Heart left ventricle (tissue), 16 donors: ENCODE measurements at regions not wholly inside any gene's neighbourhood (a gene's known extent, or its start where the extent isn't known, plus 50 kb on each side); places are given as distances from the start of the nearest gene placed in this dataset.
"Not testable (repeated sequence)": the region's sequence is repeated elsewhere in the genome, so short reads cannot be mapped to it uniquely, and the experiment has no call there.

Experiments used
- ATAC-seq, 4 donors: fragments of 200-7000 bp; cut with Tn5 transposase; one replicate each; pipeline ENCODE4 v1.9.1; 2020 to 2022; ENCODE audit warnings: moderate library complexity in 4 of 4, mild to moderate bottlenecking in 3 of 4, moderate number of reproducible peaks in 1 of 4
- DNase-seq, 5 donors: peaks; one replicate each; pipeline ENCODE4 v3.0.0-alpha.2; 2020
- H3K27ac ChIP-seq, 12 donors: fragments of 200-600 bp; sonication (generic) in 4 of 12; one replicate each; pipeline versions ENCODE4 v1.5.0 to v1.8.0; 2016 to 2022; ENCODE audit warnings: mild to moderate bottlenecking in 2 of 12
- H3K27me3 ChIP-seq, 9 donors: fragments of 200-600 bp; sonication (generic) in 2 of 9; one replicate each; pipeline versions ENCODE4 v1.5.1 to v1.8.0; 2016 to 2022; ENCODE audit warnings: mild to moderate bottlenecking in 3 of 9
- H3K36me3 ChIP-seq, 9 donors: fragments of 200-600 bp; sonication (generic) in 2 of 9; one replicate each; pipeline versions ENCODE4 v1.5.0 to v1.8.0; 2018 to 2022; ENCODE audit warnings: mild to moderate bottlenecking in 2 of 9
- H3K4me1 ChIP-seq, 12 donors: fragments of 200-600 bp; sonication (generic) in 4 of 12; one replicate each; pipeline versions ENCODE4 v1.5.0 to v1.8.0; 2016 to 2022; ENCODE audit warnings: mild to moderate bottlenecking in 3 of 12
- H3K4me3 ChIP-seq, 12 donors: fragments of 200-600 bp; sonication (generic) in 4 of 12; one replicate each; pipeline versions ENCODE4 v1.5.0 to v1.8.0; 2017 to 2022; ENCODE audit warnings: mild to moderate bottlenecking in 9 of 12, moderate library complexity in 4 of 12
- H3K9me3 ChIP-seq, 12 donors: fragments of 200-600 bp; sonication (generic) in 4 of 12; one replicate each; pipeline versions ENCODE4 v1.5.0 to v1.8.0; 2016 to 2022; ENCODE audit warnings: mild to moderate bottlenecking in 1 of 12
- POLR2A ChIP-seq, 2 donors: fragments of 450-650 bp; IDR thresholded peaks; one replicate each; pipeline ENCODE4 v1.6.1; 2017; ENCODE audit warnings: antibody characterized with exemption in 2 of 2, mild to moderate bottlenecking in 2 of 2, moderate library complexity in 2 of 2
- WGBS, 4 donors: extraction: QIAGEN DNeasy Blood & Tissue Kit in 2 of 4; methylation state at CpG; one replicate each; pipeline versions ENCODE4 v1.1.5 to v1.1.7; 2013 to 2018; 5-methylcytosine and 5-hydroxymethylcytosine counted together
- intact Hi-C, 10 donors: fragments of 100-400 bp; cut with DNase I; formaldehyde crosslinking; loops; one replicate each; pipeline versions ENCODE4 v1.11.1 to v1.14.2; 2022
- TF ChIP-seq, protein P1 (sequence below), 12 donors: fragments of 200-600 bp; sonication (generic) in 4 of 12; IDR thresholded peaks; one replicate each; pipeline versions ENCODE4 v1.5.0 to v1.8.0; 2018 to 2022; ENCODE audit warnings: antibody characterized with exemption in 12 of 12, mild to moderate bottlenecking in 5 of 12
- donor health status: ischemic (EF 13 %, LVEDD 7.1; RV severe dilation, severe dysfunction).
- donor health status: healthy with polysubstance abuse.
- donor health status: DM: no; HTN: yes; CAD: no.
- donor health status: DM: no; HTN: no; CAD: no.
- donor health status: ischemic (EF 25% LVEDD 6.9; RV normal size, moderate dysfunction).
- donor health status: ischemic (EF 25% LVEDD 5.7; RV mildly dilated, moderate dysfunction).
- donor health status: healthy.
- donor health status: DM: yes; HTN: yes; CAD: no.
- donor health status: ischemic (EF 35%, LVEDD 5.7; RV mildly dilated, moderate dysfunction).
- donor health status: nonischemic (EF 11% LVEDD 7.7; RV severe dilation, severe dysfunction).
- donor health status: DM: yes; HTN: yes; CAD: no.
- donor health status: PGD.
- donor health status: ischemic (EF 29% LVEDD 5.4; RV normal size, mild dysfunction).
- donor health status: nonischemic (EF 23%, LVEDD 6.1; RV moderate dilation, normal function).

DNA sequence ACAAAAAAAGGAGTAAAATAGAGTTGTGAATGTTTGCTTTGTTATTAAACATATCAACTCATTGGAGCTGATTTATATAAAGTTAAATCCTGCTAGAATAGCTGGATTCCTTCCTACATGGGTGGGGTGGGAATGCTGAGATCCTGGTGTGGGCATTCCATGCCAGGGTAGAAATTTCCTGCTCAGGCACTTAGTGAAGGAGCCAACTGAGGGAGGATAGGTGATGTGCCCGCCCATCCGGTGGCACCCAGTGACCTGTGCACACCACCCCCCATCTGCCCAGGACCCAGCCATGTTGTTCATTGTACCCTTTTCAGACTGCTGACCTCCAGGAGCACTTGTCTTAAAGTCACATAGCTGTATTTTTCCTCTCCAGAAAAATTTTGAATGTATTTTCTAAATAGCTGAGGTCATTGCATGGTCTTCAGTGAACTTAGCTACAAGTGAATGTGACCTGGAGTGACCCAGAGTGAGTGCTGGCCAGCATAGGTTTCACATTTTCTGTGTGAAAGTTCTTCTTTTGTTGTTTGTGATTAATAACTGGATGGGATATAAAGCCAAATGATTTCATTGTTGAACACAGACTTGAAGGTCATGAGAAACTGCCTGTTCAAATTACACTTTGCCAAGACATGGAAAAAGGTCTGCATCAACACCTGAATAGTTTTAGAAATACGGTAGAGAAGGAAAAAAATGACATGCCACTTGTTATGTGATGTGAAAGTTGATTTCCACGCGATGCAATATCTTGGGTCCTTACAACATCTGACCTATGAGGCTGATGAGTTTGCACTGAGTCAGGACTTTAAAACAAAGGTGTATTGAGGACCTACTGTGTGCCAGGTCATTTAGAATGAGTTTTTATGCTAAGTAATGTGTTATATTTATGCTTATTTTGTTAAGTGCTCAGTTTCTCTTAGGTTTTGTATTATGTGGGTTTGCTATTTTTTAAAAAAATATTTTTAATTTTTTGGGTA is 77.2 kb downstream of the UTRN start:
- peak in 2 of 5 donors; percentile 21 to 42 for DNase-seq
- Histone ChIP-seq H3K9me3 (no peaks in the 10 kb centered on the region), H3K4me3 (no peak overlapping the region), H3K27ac (peak overlapping the region in 10 of 12 donors; percentile 0 to 63 (median 41)), H3K4me1 (peaks cover 0 to 81% (median 43%) of the 10 kb centered on the region in 12 donors), H3K36me3 (no peaks in the 10 kb centered on the region), H3K27me3 (no peaks in the 10 kb centered on the region)
- TF ChIP-seq, protein P1, sequence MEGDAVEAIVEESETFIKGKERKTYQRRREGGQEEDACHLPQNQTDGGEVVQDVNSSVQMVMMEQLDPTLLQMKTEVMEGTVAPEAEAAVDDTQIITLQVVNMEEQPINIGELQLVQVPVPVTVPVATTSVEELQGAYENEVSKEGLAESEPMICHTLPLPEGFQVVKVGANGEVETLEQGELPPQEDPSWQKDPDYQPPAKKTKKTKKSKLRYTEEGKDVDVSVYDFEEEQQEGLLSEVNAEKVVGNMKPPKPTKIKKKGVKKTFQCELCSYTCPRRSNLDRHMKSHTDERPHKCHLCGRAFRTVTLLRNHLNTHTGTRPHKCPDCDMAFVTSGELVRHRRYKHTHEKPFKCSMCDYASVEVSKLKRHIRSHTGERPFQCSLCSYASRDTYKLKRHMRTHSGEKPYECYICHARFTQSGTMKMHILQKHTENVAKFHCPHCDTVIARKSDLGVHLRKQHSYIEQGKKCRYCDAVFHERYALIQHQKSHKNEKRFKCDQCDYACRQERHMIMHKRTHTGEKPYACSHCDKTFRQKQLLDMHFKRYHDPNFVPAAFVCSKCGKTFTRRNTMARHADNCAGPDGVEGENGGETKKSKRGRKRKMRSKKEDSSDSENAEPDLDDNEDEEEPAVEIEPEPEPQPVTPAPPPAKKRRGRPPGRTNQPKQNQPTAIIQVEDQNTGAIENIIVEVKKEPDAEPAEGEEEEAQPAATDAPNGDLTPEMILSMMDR (IDR thresholded peaks at IDR 0.05), result no peak
- TF ChIP-seq POLR2A (IDR thresholded peaks at IDR 0.05), result no peak
- WGBS, 4 donors, result 45 to 56% (median 50%) methylated on average over 5 of the region's 5 CpGs
- intact Hi-C loops, result loop anchor here in 2 of 10 donors (10.0 kb wide), 2 partner anchors 52 to 72 kb away; no protein-coding TSS in a partner anchor
- peak; percentile 23 to 78 (median 69) for ATAC-seq

DNA sequence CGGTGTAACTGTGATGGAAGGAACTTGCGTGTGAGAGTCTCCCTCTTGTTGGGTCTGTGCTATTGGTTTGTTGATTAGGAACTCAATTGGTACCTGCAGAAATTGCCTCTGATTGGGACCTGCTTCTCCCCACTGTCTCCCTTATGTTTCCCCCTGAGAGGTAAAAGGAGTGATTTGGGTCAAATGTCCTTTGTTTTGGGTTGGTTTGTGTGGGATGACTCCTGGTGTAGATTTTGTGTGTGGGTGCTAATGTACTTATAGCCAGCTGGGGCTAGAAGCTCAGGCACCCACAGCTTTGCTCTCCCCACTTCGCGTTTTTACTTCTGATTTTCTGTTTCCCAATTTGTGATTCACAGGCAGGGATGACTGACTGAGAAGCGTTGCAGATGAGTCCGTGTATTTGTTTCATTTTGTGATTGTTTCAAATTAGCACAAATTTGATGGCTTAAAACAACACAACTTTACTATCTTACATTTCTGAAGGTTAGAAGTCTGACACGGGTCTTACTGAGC is 79.1 kb downstream of the UTRN start:
- peak overlapping the region in 1 of 12 donors; percentile 43 for H3K4me3 ChIP-seq
- no peaks in the 10 kb centered on the region for H3K36me3 ChIP-seq
- peak overlapping the region in 4 of 12 donors; percentile 16 to 87 (median 38) for H3K27ac ChIP-seq
- intact Hi-C loops, result loop anchor here in 2 of 10 donors (10.0 kb wide), 2 partner anchors 51 to 71 kb away; no protein-coding TSS in a partner anchor
- no peak for ATAC-seq
- no peaks in the 10 kb centered on the region for H3K27me3 ChIP-seq
- peaks cover 0 to 71% (median 36%) of the 10 kb centered on the region in 12 donors for H3K4me1 ChIP-seq
- no peaks in the 10 kb centered on the region for H3K9me3 ChIP-seq
- TF ChIP-seq, protein P1 (IDR thresholded peaks at IDR 0.05), result no peak
- no peak for TF ChIP-seq POLR2A (IDR thresholded peaks at IDR 0.05)
- WGBS, 4 donors, result 82 to 86% (median 84%) methylated on average over 7 of the region's 7 CpGs
- DNase-seq, result no peak

DNA sequence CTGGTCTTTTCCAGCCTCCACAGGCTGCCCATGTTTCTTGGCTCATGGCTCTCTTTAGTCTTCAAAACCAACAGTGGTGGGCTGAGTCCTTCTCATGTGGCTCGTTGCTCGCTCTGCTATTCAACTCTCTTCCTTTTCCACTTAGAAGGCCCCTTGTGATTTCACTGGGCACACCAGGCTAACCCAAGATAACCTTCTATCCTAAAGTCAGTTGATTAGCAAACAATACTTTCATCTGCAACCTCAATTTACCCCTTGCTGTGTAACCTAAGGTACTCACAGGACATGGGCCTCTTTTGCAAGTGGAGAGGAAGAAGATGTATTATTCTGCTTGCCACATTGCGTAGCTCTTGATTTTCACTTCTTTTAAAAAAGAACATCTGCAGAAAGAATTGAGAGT is 79.6 kb downstream of the UTRN start:
- no peaks in the 10 kb centered on the region for H3K27me3 ChIP-seq
- intact Hi-C loops, result loop anchor here in 2 of 10 donors (10.0 kb wide), 2 partner anchors 50 to 70 kb away; no protein-coding TSS in a partner anchor
- TF ChIP-seq, protein P1 (IDR thresholded peaks at IDR 0.05), result no peak
- no peak for TF ChIP-seq POLR2A (IDR thresholded peaks at IDR 0.05)

DNA sequence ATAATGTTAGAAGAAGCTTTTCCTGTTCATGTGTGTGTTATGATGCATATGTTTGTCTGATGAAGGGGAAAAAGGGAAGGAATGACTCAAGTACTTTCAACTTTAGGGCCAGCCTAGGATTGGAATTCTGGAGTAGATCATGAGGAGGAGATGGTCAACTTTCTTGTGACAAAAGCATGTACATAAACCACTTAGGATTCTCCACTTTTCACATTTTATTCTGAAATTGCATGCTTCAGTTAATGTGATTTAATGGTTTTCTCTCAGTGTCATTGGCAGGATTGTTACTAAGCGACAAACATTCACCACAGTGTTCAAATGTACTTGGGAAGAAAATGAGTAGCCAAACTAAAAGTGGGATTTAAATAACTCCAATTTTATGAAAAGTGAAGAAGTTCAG is 80.1 kb downstream of the UTRN start:
- intact Hi-C loops, result loop anchor here in 2 of 10 donors (10.0 kb wide), 2 partner anchors 50 to 70 kb away; no protein-coding TSS in a partner anchor
- no peak for TF ChIP-seq POLR2A (IDR thresholded peaks at IDR 0.05)
- TF ChIP-seq, protein P1 (IDR thresholded peaks at IDR 0.05), result no peak
- H3K9me3 ChIP-seq, result no peaks in the 10 kb centered on the region
- 92 to 99% (median 98%) methylated on average over 1 of the region's 1 CpG for WGBS, 4 donors
- no peak for DNase-seq
- no peak for ATAC-seq
- H3K4me1 ChIP-seq, result peaks cover 0 to 65% (median 33%) of the 10 kb centered on the region in 12 donors
- H3K36me3 ChIP-seq, result no peaks in the 10 kb centered on the region
- no peaks in the 10 kb centered on the region for H3K27me3 ChIP-seq
- no peak overlapping the region for H3K4me3 ChIP-seq
- peak overlapping the region in 1 of 12 donors; percentile 87 for H3K27ac ChIP-seq

More for the DNA sequence above, 79.6 kb downstream of the UTRN start:
- DNase-seq (no peak), ATAC-seq (no peak)
- Histone ChIP-seq H3K4me3 (peak overlapping the region in 1 of 12 donors; percentile 43), H3K9me3 (no peaks in the 10 kb centered on the region), H3K27ac (peak overlapping the region in 4 of 12 donors; percentile 16 to 87 (median 38)), H3K36me3 (no peaks in the 10 kb centered on the region), H3K4me1 (peaks cover 0 to 67% (median 34%) of the 10 kb centered on the region in 12 donors)
- WGBS, 4 donors, result 46 to 61% (median 52%) methylated on average over 3 of the region's 3 CpGs

DNA sequence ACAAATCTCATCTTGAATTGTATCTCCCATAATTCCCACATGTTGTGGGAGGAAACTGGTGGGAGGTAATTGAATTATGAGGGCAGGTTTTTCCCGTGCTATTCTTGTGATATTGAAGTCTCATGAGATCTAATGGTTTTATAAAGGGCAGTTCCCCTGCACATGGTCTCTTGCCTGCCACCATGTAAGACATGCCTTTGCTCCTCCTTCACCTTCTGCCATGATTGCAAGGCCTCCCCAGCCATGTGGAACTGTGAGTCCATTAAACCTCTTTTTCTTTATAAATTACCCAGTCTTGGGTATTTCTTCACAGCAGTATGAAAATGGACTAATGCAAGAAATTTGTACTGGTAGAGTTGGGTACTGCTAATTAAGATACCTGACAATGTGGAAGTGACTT is 84.6 kb downstream of the UTRN start:
- H3K27me3 ChIP-seq, ATAC-seq, H3K36me3 ChIP-seq, H3K9me3 ChIP-seq, H3K4me3 ChIP-seq, DNase-seq, H3K27ac ChIP-seq: not testable (repeated sequence)
- intact Hi-C loops, result loop anchor here in 2 of 10 donors (10.0 kb wide), 2 partner anchors 45 to 65 kb away; no protein-coding TSS in a partner anchor
- peaks cover 0 to 27% (median 9%) of the 10 kb centered on the region in 12 donors for H3K4me1 ChIP-seq
- WGBS, 4 donors, result 41 to 67% (median 52%) methylated on average over 1 of the region's 1 CpG
